MM.1S (cell line): ENCODE measurements at regions not wholly inside any gene's neighbourhood (a gene's known extent, or its start where the extent isn't known, plus 50 kb on each side); places are given as distances from the start of the nearest gene placed in this dataset.

ENCODE experiments used
- EZH2 ChIP-seq: fragments of 300-600 bp; sonication (generic); optimal IDR thresholded peaks from 2 replicates; pipeline ENCODE3; 2017; ENCODE audit warnings: low read depth, mild to moderate bottlenecking, antibody characterized with exemption, low read length, mixed read lengths
- EZH2phosphoT487 ChIP-seq: fragments of 300-600 bp; sonication (generic); IDR thresholded peaks from 2 replicates; pipeline ENCODE4 v1.6.1; 2018; ENCODE audit warnings: antibody characterized with exemption, low read length
- TF ChIP-seq, protein P1 (sequence below): fragments of 300-600 bp; sonication (generic); IDR thresholded peaks from 2 replicates; pipeline ENCODE4 v1.5.1; 2016; ENCODE audit warnings: antibody characterized with exemption, low read length, mixed read lengths

DNA sequence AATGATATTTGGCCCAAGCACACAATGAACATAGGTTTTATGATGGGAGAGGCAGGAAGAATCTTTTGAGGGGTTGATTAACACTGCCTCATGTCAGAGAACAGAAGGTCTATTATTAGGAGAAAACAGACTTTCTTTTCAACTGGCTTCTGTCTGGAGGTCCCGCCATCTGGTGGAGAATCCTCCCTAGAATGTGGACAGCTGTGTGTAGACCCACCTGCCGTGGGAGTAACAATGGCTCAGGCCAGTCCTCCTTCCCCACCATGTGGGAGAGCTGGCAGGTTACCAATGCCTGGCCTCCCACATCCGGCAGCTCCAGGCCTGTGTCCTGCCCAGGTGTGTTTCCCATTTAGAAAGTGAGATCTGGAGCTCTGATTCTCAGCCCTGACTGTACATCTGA lies 70.4 kb upstream of the AOAH start:
- TF ChIP-seq EZH2 (no peak), EZH2phosphoT487 (no peak)
- TF ChIP-seq, protein P1, sequence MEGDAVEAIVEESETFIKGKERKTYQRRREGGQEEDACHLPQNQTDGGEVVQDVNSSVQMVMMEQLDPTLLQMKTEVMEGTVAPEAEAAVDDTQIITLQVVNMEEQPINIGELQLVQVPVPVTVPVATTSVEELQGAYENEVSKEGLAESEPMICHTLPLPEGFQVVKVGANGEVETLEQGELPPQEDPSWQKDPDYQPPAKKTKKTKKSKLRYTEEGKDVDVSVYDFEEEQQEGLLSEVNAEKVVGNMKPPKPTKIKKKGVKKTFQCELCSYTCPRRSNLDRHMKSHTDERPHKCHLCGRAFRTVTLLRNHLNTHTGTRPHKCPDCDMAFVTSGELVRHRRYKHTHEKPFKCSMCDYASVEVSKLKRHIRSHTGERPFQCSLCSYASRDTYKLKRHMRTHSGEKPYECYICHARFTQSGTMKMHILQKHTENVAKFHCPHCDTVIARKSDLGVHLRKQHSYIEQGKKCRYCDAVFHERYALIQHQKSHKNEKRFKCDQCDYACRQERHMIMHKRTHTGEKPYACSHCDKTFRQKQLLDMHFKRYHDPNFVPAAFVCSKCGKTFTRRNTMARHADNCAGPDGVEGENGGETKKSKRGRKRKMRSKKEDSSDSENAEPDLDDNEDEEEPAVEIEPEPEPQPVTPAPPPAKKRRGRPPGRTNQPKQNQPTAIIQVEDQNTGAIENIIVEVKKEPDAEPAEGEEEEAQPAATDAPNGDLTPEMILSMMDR: no peak
